K562 (cell line): ENCODE measurements at regions not wholly inside any gene's neighbourhood (a gene's known extent, or its start where the extent isn't known, plus 50 kb on each side); places are given as distances from the start of the nearest gene placed in this dataset.

Experiments
- ATAC-seq: fragments of 200-7000 bp; cut with Tn5 transposase; 3 replicates; pipeline ENCODE4 v1.9.1; 2020; ENCODE audit warnings: moderate library complexity
- BruUV-seq: library from RNA; stranded (reverse); fragments of 400-500 nt; replicated peaks from 2 replicates; lab custom pipeline; 2021; lab: Mats Ljungman, UMichigan
- CTCF ChIA-PET: fragments of 300-600 bp; formaldehyde crosslinking; extraction: SDS; loops from one replicate; lab custom pipeline; 2021; ENCODE audit warnings: low intra/inter-chr PET ratio; lab: Yijun Ruan, JAX
- POLR2A ChIA-PET: fragments of 300-600, 350-650 bp; sonication (Branson Sonifier 250); formaldehyde crosslinking; extraction: SDS; loops from one replicate; lab custom pipeline; 2021; ENCODE audit warnings: antibody characterized with exemption, inconsistent platforms; lab: Yijun Ruan, JAX
- DNase-seq, 4 experiments: peaks; one replicate each; pipeline versions ENCODE4 v3.0.0 to v3.0.0-alpha.2; 2011 to 2018; ENCODE audit warnings: low spot score in 3 of 4, mixed read lengths in 3 of 4; ENCODE audit errors: extremely low read depth in 1 of 4
- FAIRE-seq: peaks from 2 replicates; lab custom pipeline; 2011; peaks lifted over from hg19 to GRCh38; lab: Jason Lieb, UNC
- H2AFZ ChIP-seq: 2 replicates; pipeline ENCODE4 v1.6.0; 2011; ENCODE audit warnings: low read depth, low read length, control low read depth, inconsistent platforms
- H3K27ac ChIP-seq: fragments of 200-600 bp; 3 replicates; pipeline ENCODE4 v1.8.0; 2011; ENCODE audit warnings: low read depth, mild to moderate bottlenecking, control low read depth, inconsistent platforms, low read length, moderate library complexity, mixed read lengths; ENCODE audit errors: extremely low read depth
- H3K27me3 ChIP-seq, 2 experiments: fragments of 300-600 bp in 1 of 2; 2 replicates in 1 of 2; 3 replicates in 1 of 2; pipeline versions ENCODE4 v1.6.0 to v1.8.0; 2011; ENCODE audit warnings: inconsistent platforms in 2 of 2, low read length in 2 of 2, mild to moderate bottlenecking in 1 of 2, mixed read lengths in 1 of 2, moderate library complexity in 1 of 2; ENCODE audit not compliant: control insufficient read depth in 2 of 2, insufficient read depth in 2 of 2
- H3K36me3 ChIP-seq: fragments of 300-600 bp; 3 replicates; pipeline ENCODE4 v1.8.0; 2011; ENCODE audit warnings: mild to moderate bottlenecking, low read length, inconsistent platforms; ENCODE audit not compliant: control insufficient read depth, insufficient read depth
- H3K4me1 ChIP-seq, 2 experiments: fragments of 200-600 bp in 1 of 2; replicated peaks in 1 of 2; 2 replicates in 1 of 2; 3 replicates in 1 of 2; pipeline versions ENCODE4 v1.5.1 to v1.8.0; 2011; ENCODE audit warnings: inconsistent platforms in 2 of 2, low read length in 2 of 2, mild to moderate bottlenecking in 1 of 2, mixed read lengths in 1 of 2, moderate library complexity in 1 of 2; ENCODE audit not compliant: control insufficient read depth in 2 of 2, insufficient read depth in 2 of 2
- H3K4me2 ChIP-seq: 2 replicates; pipeline ENCODE4 v1.6.1; 2011; ENCODE audit warnings: low read length, control low read depth, inconsistent platforms, mixed read lengths; ENCODE audit not compliant: insufficient read depth
- H3K4me3 ChIP-seq: fragments of 200-600 bp; sonication (generic), shearing (Covaris generic); 2 replicates; pipeline ENCODE4 v1.5.1; 2016; ENCODE audit warnings: control low read depth, inconsistent platforms
- H3K79me2 ChIP-seq: fragments of 200-600 bp; 3 replicates; pipeline ENCODE4 v1.8.0; 2011; ENCODE audit warnings: low read length, inconsistent platforms; ENCODE audit not compliant: control insufficient read depth, insufficient read depth
- H3K9ac ChIP-seq, 2 experiments: 2 replicates each; pipeline versions ENCODE4 v1.6.0 to v1.6.1; 2011; ENCODE audit warnings: low read depth in 2 of 2, low read length in 2 of 2, control low read depth in 1 of 2, inconsistent platforms in 1 of 2, mild to moderate bottlenecking in 1 of 2, mixed read lengths in 1 of 2; ENCODE audit not compliant: insufficient read depth in 1 of 2
- H3K9me1 ChIP-seq: one replicate; pipeline ENCODE4 v1.6.0; 2011; ENCODE audit warnings: inconsistent platforms, mild to moderate bottlenecking, low read length, moderate library complexity; ENCODE audit not compliant: control insufficient read depth, insufficient read depth
- H3K9me3 ChIP-seq: replicated peaks from 2 replicates; pipeline ENCODE4 v1.5.1; 2011; ENCODE audit warnings: low read depth, low read length, inconsistent platforms; ENCODE audit not compliant: control insufficient read depth, insufficient read depth
- H4K20me1 ChIP-seq: replicated peaks from 2 replicates; pipeline ENCODE4 v1.6.1; 2011; ENCODE audit warnings: low read length, inconsistent platforms, mixed read lengths; ENCODE audit not compliant: control insufficient read depth, insufficient read depth
- FIP1L1 ChIP-seq: fragments of 200-400 bp; formaldehyde crosslinking; IDR thresholded peaks from 2 replicates; pipeline ENCODE4 v1.6.1; 2018; ENCODE audit warnings: mild to moderate bottlenecking, low read depth, low read length; ENCODE audit not compliant: poor library complexity, severe bottlenecking
- TARDBP ChIP-seq: fragments of 450-650 bp; IDR thresholded peaks from 2 replicates; pipeline ENCODE4 v1.6.1; 2016
- TOE1 ChIP-seq, 2 experiments: fragments of 450-650 bp in 1 of 2; sonication (generic) in 1 of 2; formaldehyde crosslinking in 1 of 2; IDR thresholded peaks; 2 replicates each; pipeline versions ENCODE4 v1.7.1 to v1.8.0; 2016 to 2022; ENCODE audit warnings: borderline replicate concordance in 2 of 2, mild to moderate bottlenecking in 2 of 2, antibody characterized with exemption in 1 of 2, inconsistent platforms in 1 of 2, low read depth in 1 of 2, missing genetic modification reagents in 1 of 2, moderate library complexity in 1 of 2
- WGBS: fragments of 100-300 bp; shearing (Covaris generic); methylation state at CpG from one replicate; pipeline ENCODE4 v1.1.6; 2016; ENCODE audit warnings: low coverage, mixed read lengths; ENCODE audit not compliant: insufficient coverage; ENCODE audit errors: missing lambda C conversion rate; 5-methylcytosine and 5-hydroxymethylcytosine counted together
- in situ Hi-C: fragments of 300-500 bp; cut with MboI; formaldehyde crosslinking; loops from 4 replicates; pipeline ENCODE4 v1.15.0; 2018; ENCODE audit warnings: inconsistent platforms, mixed read lengths
- intact Hi-C: fragments of 100-400 bp; cut with micrococcal nuclease; formaldehyde crosslinking; loops from 2 replicates; pipeline ENCODE4 v1.14.2; 2022
- TF ChIP-seq, protein P1 (sequence below), 3 experiments: fragments of 200-800 bp in 1 of 3; fragments of 250-450 bp in 1 of 3; fragments of 450-650 bp in 1 of 3; sonication (Bioruptor Pico) in 1 of 3; sonication (Bioruptor generic) in 1 of 3; formaldehyde crosslinking in 1 of 3; IDR thresholded peaks; 2 replicates each; pipeline versions ENCODE4 v1.6.1 to v1.8.0; 2016 to 2022; ENCODE audit warnings: mild to moderate bottlenecking in 2 of 3, missing genetic modification characterization in 2 of 3, missing compliant biosample characterization in 1 of 3, moderate library complexity in 1 of 3
- TF ChIP-seq, protein P2 (sequence below): fragments of 450-650 bp; formaldehyde crosslinking; IDR thresholded peaks from 2 replicates; pipeline ENCODE4 v1.4.0; 2020; ENCODE audit warnings: mild to moderate bottlenecking, moderate library complexity

DNA sequence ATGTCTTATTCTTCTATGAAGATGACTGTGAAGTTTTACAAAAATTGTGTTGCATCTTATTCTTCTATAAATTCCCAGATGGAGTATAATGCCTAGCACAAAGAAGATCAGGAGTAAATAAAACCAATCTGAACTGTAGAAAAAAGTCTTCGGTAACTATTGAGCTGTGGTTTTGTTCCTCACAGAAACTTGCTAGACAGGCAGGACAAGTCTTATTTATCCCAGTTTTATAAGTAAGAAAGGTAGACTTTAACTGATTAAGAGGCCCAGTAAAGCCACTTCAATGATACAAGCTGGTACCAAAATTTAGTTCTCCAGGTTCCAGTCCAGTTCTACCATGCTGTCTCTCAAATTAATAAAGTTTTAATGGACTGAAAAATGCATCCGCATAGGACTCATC lies 526.7 kb upstream of the SETBP1 start (continued):
- TF ChIP-seq, protein P1, sequence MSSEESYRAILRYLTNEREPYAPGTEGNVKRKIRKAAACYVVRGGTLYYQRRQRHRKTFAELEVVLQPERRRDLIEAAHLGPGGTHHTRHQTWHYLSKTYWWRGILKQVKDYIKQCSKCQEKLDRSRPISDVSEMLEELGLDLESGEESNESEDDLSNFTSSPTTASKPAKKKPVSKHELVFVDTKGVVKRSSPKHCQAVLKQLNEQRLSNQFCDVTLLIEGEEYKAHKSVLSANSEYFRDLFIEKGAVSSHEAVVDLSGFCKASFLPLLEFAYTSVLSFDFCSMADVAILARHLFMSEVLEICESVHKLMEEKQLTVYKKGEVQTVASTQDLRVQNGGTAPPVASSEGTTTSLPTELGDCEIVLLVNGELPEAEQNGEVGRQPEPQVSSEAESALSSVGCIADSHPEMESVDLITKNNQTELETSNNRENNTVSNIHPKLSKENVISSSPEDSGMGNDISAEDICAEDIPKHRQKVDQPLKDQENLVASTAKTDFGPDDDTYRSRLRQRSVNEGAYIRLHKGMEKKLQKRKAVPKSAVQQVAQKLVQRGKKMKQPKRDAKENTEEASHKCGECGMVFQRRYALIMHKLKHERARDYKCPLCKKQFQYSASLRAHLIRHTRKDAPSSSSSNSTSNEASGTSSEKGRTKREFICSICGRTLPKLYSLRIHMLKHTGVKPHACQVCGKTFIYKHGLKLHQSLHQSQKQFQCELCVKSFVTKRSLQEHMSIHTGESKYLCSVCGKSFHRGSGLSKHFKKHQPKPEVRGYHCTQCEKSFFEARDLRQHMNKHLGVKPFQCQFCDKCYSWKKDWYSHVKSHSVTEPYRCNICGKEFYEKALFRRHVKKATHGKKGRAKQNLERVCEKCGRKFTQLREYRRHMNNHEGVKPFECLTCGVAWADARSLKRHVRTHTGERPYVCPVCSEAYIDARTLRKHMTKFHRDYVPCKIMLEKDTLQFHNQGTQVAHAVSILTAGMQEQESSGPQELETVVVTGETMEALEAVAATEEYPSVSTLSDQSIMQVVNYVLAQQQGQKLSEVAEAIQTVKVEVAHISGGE (CRISPR knock-in tag; IDR thresholded peaks at IDR 0.05), result no peak
- no peak for TF ChIP-seq TARDBP

DNA sequence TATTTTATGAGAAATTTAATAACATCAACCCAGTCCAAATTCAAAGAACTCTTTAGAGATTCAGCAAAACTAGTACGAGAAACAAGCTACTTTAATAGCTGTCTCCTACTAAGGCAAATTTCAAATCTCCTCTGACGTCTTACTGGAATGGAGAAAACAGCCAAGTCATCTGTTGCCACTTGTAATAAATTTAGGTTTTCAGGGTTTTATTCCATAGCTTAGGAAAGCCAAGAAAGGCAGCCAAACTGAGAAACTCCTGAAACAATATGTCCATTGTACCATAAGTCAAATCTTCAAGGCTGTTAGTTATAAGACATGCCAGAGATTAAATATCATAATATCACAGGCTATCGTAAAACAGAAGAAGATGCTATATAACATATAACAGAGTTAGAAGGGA lies 524.6 kb upstream of the SETBP1 start:
- no peaks in the 10 kb centered on the region for H3K4me1 ChIP-seq
- H3K9me3 ChIP-seq, result no peaks in the 10 kb centered on the region
- H3K27ac ChIP-seq, result no peak overlapping the region
- ChIA-PET POLR2A (no interaction called here), CTCF (no interaction called here)
- in situ Hi-C loops (no loop called here), intact Hi-C loops (no loop called here)
- no peaks in the 10 kb centered on the region for H3K36me3 ChIP-seq
- H4K20me1 ChIP-seq, result no peaks in the 10 kb centered on the region
- 0% methylated on average over 3 of the region's 3 CpGs for WGBS
- FAIRE-seq, result no peak
- no peaks in the 10 kb centered on the region for H3K79me2 ChIP-seq
- BruUV-seq, result no TSS peak
- no peak for ATAC-seq
- H3K4me2 ChIP-seq, result no peak overlapping the region
- no peaks in the 10 kb centered on the region for H3K27me3 ChIP-seq
- TF ChIP-seq, protein P2, sequence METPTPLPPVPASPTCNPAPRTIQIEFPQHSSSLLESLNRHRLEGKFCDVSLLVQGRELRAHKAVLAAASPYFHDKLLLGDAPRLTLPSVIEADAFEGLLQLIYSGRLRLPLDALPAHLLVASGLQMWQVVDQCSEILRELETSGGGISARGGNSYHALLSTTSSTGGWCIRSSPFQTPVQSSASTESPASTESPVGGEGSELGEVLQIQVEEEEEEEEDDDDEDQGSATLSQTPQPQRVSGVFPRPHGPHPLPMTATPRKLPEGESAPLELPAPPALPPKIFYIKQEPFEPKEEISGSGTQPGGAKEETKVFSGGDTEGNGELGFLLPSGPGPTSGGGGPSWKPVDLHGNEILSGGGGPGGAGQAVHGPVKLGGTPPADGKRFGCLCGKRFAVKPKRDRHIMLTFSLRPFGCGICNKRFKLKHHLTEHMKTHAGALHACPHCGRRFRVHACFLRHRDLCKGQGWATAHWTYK (CRISPR knock-in tag), result no peak
- no peak for TF ChIP-seq FIP1L1
- TF ChIP-seq TOE1 (IDR thresholded peaks at IDR 0.05; ENCODE audit: borderline replicate concordance), result no peak
- no peak for TF ChIP-seq TOE1 (CRISPR knock-in tag; IDR thresholded peaks at IDR 0.05; ENCODE audit: borderline replicate concordance, low read depth)
- H3K4me3 ChIP-seq, result no peak overlapping the region
- no peak overlapping the region for H3K9ac ChIP-seq
- no peak for DNase-seq
- H3K9me1 ChIP-seq, result no peaks in the 10 kb centered on the region
- H2AFZ ChIP-seq, result no peak overlapping the region
